Keratinocyte (primary cell): ENCODE measurements at regions not wholly inside any gene's neighbourhood (a gene's known extent, or its start where the extent isn't known, plus 50 kb on each side); places are given as distances from the start of the nearest gene placed in this dataset.

Experiments used
- DNase-seq: peaks from one replicate; pipeline ENCODE4 v3.0.0-alpha.2; 2011; ENCODE audit warnings: low read depth, missing footprints, low spot score
- FAIRE-seq: peaks from 2 replicates; lab custom pipeline; 2011; peaks lifted over from hg19 to GRCh38; lab: Jason Lieb, UNC
- H2AFZ ChIP-seq: 2 replicates; pipeline ENCODE4 v1.6.0; 2012; ENCODE audit warnings: low read length, control low read depth, inconsistent platforms; ENCODE audit not compliant: control insufficient read depth
- H3K27ac ChIP-seq: 2 replicates; pipeline ENCODE4 v1.5.1; 2011; ENCODE audit warnings: low read length; ENCODE audit not compliant: control insufficient read depth, insufficient read depth
- H3K27me3 ChIP-seq: 3 replicates; pipeline ENCODE4 v1.6.0; 2011; ENCODE audit warnings: low read length; ENCODE audit not compliant: control insufficient read depth, insufficient read depth; ENCODE audit errors: extremely low read depth
- H3K36me3 ChIP-seq, 2 experiments: 2 replicates in 1 of 2; 3 replicates in 1 of 2; pipeline ENCODE4 v1.5.1; 2011; ENCODE audit warnings: low read length in 2 of 2, mild to moderate bottlenecking in 1 of 2; ENCODE audit not compliant: control insufficient read depth in 2 of 2, insufficient read depth in 2 of 2; ENCODE audit errors: extremely low read depth in 1 of 2
- H3K4me1 ChIP-seq: 3 replicates; pipeline ENCODE4 v1.5.1; 2011; ENCODE audit warnings: low read length; ENCODE audit not compliant: control insufficient read depth, insufficient read depth; ENCODE audit errors: extremely low read depth
- H3K4me2 ChIP-seq: 3 replicates; pipeline ENCODE4 v1.6.0; 2011; ENCODE audit warnings: low read depth, low read length; ENCODE audit not compliant: control insufficient read depth, insufficient read depth; ENCODE audit errors: extremely low read depth
- H3K4me3 ChIP-seq, 3 experiments: fragments of 200-600 bp in 1 of 3; sonication (generic) in 1 of 3; 2 replicates in 2 of 3; 3 replicates in 1 of 3; pipeline ENCODE4 v1.5.1; 2011 to 2016; ENCODE audit warnings: low read length in 3 of 3, mild to moderate bottlenecking in 3 of 3, control low read depth in 2 of 3, inconsistent platforms in 1 of 3, low read depth in 1 of 3, mixed read lengths in 1 of 3, mixed run types in 1 of 3, moderate library complexity in 1 of 3; ENCODE audit not compliant: control insufficient read depth in 2 of 3, insufficient read depth in 2 of 3; ENCODE audit errors: extremely low read depth in 1 of 3
- H3K79me2 ChIP-seq: 2 replicates; pipeline ENCODE4 v1.6.0; 2012; ENCODE audit warnings: low read length; ENCODE audit not compliant: control insufficient read depth, insufficient read depth
- H3K9ac ChIP-seq: 3 replicates; pipeline ENCODE4 v1.6.0; 2011; ENCODE audit warnings: low read length; ENCODE audit not compliant: control insufficient read depth, insufficient read depth; ENCODE audit errors: extremely low read depth
- H3K9me1 ChIP-seq: 3 replicates; pipeline ENCODE4 v1.6.0; 2011; ENCODE audit warnings: low read length; ENCODE audit not compliant: control insufficient read depth, insufficient read depth; ENCODE audit errors: extremely low read depth
- H3K9me3 ChIP-seq: 2 replicates; pipeline ENCODE4 v1.5.1; 2012; ENCODE audit warnings: low read depth, low read length; ENCODE audit not compliant: control insufficient read depth
- H4K20me1 ChIP-seq: 3 replicates; pipeline ENCODE4 v1.6.0; 2011; ENCODE audit warnings: low read length; ENCODE audit not compliant: control insufficient read depth, insufficient read depth; ENCODE audit errors: extremely low read depth
- EZH2 ChIP-seq: IDR thresholded peaks from one replicate; pipeline ENCODE4 v1.6.1; 2012; ENCODE audit warnings: inconsistent platforms, mild to moderate bottlenecking, low read length, moderate library complexity
- dilution Hi-C: fragments of 300-500 bp; cut with MboI; formaldehyde crosslinking; loops from one replicate; pipeline ENCODE4 v1.7.0; 2020; ENCODE audit warnings: low sequenced_read_pairs; ENCODE audit not compliant: extremely low pct_ligation_motif_present
- TF ChIP-seq, protein P1 (sequence below), 3 experiments: IDR thresholded peaks in 1 of 3; conservative IDR thresholded peaks in 1 of 3; optimal IDR thresholded peaks in 1 of 3; 2 replicates in 2 of 3; 3 replicates in 1 of 3; pipeline versions ENCODE3 to v1.5.1; 2011; ENCODE audit warnings: low read length in 3 of 3, mild to moderate bottlenecking in 3 of 3, moderate library complexity in 2 of 3, control low read depth in 1 of 3, inconsistent platforms in 1 of 3; ENCODE audit not compliant: insufficient read depth in 2 of 3; ENCODE audit errors: extremely low read depth in 1 of 3

DNA sequence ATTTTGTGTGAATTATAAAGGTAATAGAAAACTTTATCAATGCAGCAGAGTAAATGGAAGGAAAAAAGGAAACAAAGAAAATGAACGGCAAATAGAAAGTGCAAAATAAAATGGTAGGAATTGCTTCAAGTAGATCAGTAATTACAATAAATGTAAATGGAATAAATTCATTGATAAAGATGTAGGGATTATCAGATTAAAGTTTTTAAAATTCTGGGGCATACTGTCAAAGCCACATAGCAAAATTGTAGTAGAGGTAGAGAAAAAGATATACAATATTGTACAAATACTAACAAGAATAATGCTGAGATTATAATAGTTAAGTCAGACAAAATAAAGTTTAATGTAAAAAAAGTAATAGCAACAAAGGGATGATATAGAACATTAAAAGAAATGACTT is 94.7 kb downstream of the SMIM20 start:
- Histone ChIP-seq H3K9ac (no peak overlapping the region), H3K36me3 (no peaks in the 10 kb centered on the region), H3K4me1 (no peaks in the 10 kb centered on the region), H2AFZ (no peak overlapping the region), H3K27ac (no peak overlapping the region), H3K4me3 (no peak overlapping the region), H3K79me2 (no peaks in the 10 kb centered on the region), H3K9me3 (no peaks in the 10 kb centered on the region), H4K20me1 (no peaks in the 10 kb centered on the region), H3K9me1 (no peaks in the 10 kb centered on the region), H3K4me2 (no peak overlapping the region), H3K27me3 (peaks cover 10% of the 10 kb centered on the region)
- no peak for DNase-seq
- dilution Hi-C loops: no loop called here
- no peak for FAIRE-seq
- TF ChIP-seq EZH2: no peak
- TF ChIP-seq, protein P1, sequence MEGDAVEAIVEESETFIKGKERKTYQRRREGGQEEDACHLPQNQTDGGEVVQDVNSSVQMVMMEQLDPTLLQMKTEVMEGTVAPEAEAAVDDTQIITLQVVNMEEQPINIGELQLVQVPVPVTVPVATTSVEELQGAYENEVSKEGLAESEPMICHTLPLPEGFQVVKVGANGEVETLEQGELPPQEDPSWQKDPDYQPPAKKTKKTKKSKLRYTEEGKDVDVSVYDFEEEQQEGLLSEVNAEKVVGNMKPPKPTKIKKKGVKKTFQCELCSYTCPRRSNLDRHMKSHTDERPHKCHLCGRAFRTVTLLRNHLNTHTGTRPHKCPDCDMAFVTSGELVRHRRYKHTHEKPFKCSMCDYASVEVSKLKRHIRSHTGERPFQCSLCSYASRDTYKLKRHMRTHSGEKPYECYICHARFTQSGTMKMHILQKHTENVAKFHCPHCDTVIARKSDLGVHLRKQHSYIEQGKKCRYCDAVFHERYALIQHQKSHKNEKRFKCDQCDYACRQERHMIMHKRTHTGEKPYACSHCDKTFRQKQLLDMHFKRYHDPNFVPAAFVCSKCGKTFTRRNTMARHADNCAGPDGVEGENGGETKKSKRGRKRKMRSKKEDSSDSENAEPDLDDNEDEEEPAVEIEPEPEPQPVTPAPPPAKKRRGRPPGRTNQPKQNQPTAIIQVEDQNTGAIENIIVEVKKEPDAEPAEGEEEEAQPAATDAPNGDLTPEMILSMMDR (optimal IDR thresholded peaks at IDR 0.05 in 1 of 3, IDR thresholded peaks at IDR 0.05 in 1 of 3, conservative IDR thresholded peaks at IDR 0.05 in 1 of 3; ENCODE audit: extremely low read depth in 1 of 3, insufficient read depth in 2 of 3, low read length in 3 of 3): no peak

DNA sequence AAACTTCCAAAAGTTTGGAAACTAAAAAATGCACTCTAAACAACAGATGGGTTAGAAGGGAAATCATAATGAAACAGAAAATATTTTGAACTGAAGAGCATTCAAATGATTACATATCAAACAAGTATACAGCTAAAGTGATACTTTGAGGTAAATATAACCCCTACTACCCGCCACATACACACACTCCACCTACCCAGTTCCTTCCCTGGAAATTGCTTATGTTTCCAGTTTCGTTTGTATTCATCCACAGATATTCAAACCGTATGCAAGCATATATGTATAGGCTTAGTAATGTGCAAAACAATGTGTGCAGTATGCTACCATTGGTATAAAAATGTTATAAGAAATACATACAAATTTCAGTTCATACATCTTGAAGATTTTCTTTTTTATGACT is 95.5 kb downstream of the SMIM20 start:
- no peaks in the 10 kb centered on the region for H3K9me1 ChIP-seq
- dilution Hi-C loops: no loop called here
- TF ChIP-seq EZH2: no peak
- TF ChIP-seq, protein P1 (optimal IDR thresholded peaks at IDR 0.05 in 1 of 3, IDR thresholded peaks at IDR 0.05 in 1 of 3, conservative IDR thresholded peaks at IDR 0.05 in 1 of 3; ENCODE audit: extremely low read depth in 1 of 3, insufficient read depth in 2 of 3, low read length in 3 of 3): no peak
- no peaks in the 10 kb centered on the region for H3K9me3 ChIP-seq
- H2AFZ ChIP-seq: no peak overlapping the region
- H3K36me3 ChIP-seq: no peaks in the 10 kb centered on the region
- no peak overlapping the region for H3K4me2 ChIP-seq
- H4K20me1 ChIP-seq: no peaks in the 10 kb centered on the region
- H3K27ac ChIP-seq: no peak overlapping the region
- FAIRE-seq (no peak), DNase-seq (no peak)
- no peak overlapping the region for H3K4me3 ChIP-seq
- H3K27me3 ChIP-seq: peaks cover 15% of the 10 kb centered on the region
- no peaks in the 10 kb centered on the region for H3K4me1 ChIP-seq
- no peaks in the 10 kb centered on the region for H3K79me2 ChIP-seq
- no peak overlapping the region for H3K9ac ChIP-seq
